Sigmoid colon (tissue), 6 donors: ENCODE measurements at regions not wholly inside any gene's neighbourhood (a gene's known extent, or its start where the extent isn't known, plus 50 kb on each side); places are given as distances from the start of the nearest gene placed in this dataset.

Experiments
- DNase-seq: peaks from one replicate; pipeline ENCODE4 v3.0.0-alpha.2; 2019
- H3K27ac ChIP-seq, 4 donors: fragments of 200-600 bp; sonication (generic); one replicate each; pipeline ENCODE4 v1.5.1; 2016 to 2019; ENCODE audit warnings: mild to moderate bottlenecking in 1 of 4
- H3K27me3 ChIP-seq, 3 donors: fragments of 200-600 bp; sonication (generic); one replicate each; pipeline ENCODE4 v1.5.1; 2019; ENCODE audit warnings: mild to moderate bottlenecking in 1 of 3
- H3K36me3 ChIP-seq, 4 donors: fragments of 200-600 bp; sonication (generic); one replicate each; pipeline ENCODE4 v1.5.1; 2016 to 2019
- H3K4me1 ChIP-seq, 4 donors: fragments of 200-600 bp; sonication (generic); one replicate each; pipeline ENCODE4 v1.5.1; 2017 to 2019
- H3K4me3 ChIP-seq, 4 donors: fragments of 200-600 bp; sonication (generic); one replicate each; pipeline ENCODE4 v1.5.1; 2017 to 2019; ENCODE audit warnings: mild to moderate bottlenecking in 2 of 4, moderate library complexity in 1 of 4
- H3K9me3 ChIP-seq, 4 donors: fragments of 200-600 bp in 3 of 4; sonication (generic) in 3 of 4; one replicate each; pipeline versions ENCODE4 v1.5.1 to v1.6.1; 2013 to 2019
- EP300 ChIP-seq, 4 donors: sonication (generic); formaldehyde crosslinking; IDR thresholded peaks; one replicate each; pipeline ENCODE4 v1.6.1; 2017; ENCODE audit warnings: antibody characterized with exemption in 4 of 4
- POLR2A ChIP-seq, 2 donors: fragments of 450-650 bp; IDR thresholded peaks; one replicate each; pipeline ENCODE4 v1.6.1; 2016; ENCODE audit warnings: antibody characterized with exemption in 2 of 2, mild to moderate bottlenecking in 2 of 2, moderate library complexity in 2 of 2
- POLR2AphosphoS5 ChIP-seq, 4 donors: sonication (generic); formaldehyde crosslinking; IDR thresholded peaks; one replicate each; pipeline ENCODE4 v1.6.1; 2017; ENCODE audit warnings: antibody characterized with exemption in 4 of 4
- WGBS, 2 donors: extraction: QIAGEN DNeasy Blood & Tissue Kit; methylation state at CpG; one replicate each; pipeline ENCODE4 v1.1.7; 2013; 5-methylcytosine and 5-hydroxymethylcytosine counted together
- intact Hi-C: fragments of 100-400 bp; cut with DNase I; formaldehyde crosslinking; loops from one replicate; pipeline ENCODE4 v1.15.1; 2023
- TF ChIP-seq, protein P1 (sequence below), 4 experiments: fragments of 450-650 bp in 3 of 4; fragments of 200-600 bp in 1 of 4; IDR thresholded peaks; one replicate each; pipeline ENCODE4 v1.5.1; 2016 to 2019; ENCODE audit warnings: antibody characterized with exemption in 4 of 4, mild to moderate bottlenecking in 3 of 4, moderate library complexity in 2 of 4
- donor health status: healthy with polysubstance abuse.
- donor health status: healthy.

DNA sequence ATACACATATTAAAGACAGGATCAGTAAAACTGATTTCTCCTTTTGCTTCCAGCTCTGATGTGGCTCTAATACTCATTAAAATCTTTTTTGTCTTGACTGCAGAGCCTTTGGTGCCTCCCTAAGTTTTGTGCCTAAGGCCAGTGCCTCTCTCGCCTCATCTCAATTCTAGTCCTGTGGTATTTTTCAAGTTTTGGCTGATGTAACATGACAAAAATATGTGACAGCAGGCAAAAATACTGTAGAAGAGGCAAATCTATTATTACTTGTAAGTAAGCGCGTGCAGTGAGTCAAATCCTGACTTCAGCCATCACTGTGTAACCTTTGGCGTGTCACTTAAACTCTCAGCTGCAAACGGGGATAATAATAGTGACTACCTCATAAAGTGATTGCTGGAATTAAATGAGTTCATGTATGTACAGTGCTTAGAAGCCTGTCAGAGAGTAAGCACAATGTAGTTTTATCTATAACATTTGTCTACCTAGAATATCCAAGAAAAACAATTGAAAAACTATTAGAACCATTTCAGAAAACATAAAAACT lies 74.0 kb downstream of the MAB21L3 start:
- 69 to 70% methylated on average over 5 of the region's 5 CpGs for WGBS, 2 donors
- TF ChIP-seq POLR2AphosphoS5 (IDR thresholded peaks at IDR 0.05): no peak
- TF ChIP-seq, protein P1, sequence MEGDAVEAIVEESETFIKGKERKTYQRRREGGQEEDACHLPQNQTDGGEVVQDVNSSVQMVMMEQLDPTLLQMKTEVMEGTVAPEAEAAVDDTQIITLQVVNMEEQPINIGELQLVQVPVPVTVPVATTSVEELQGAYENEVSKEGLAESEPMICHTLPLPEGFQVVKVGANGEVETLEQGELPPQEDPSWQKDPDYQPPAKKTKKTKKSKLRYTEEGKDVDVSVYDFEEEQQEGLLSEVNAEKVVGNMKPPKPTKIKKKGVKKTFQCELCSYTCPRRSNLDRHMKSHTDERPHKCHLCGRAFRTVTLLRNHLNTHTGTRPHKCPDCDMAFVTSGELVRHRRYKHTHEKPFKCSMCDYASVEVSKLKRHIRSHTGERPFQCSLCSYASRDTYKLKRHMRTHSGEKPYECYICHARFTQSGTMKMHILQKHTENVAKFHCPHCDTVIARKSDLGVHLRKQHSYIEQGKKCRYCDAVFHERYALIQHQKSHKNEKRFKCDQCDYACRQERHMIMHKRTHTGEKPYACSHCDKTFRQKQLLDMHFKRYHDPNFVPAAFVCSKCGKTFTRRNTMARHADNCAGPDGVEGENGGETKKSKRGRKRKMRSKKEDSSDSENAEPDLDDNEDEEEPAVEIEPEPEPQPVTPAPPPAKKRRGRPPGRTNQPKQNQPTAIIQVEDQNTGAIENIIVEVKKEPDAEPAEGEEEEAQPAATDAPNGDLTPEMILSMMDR (IDR thresholded peaks at IDR 0.05): no peak
- TF ChIP-seq EP300 (IDR thresholded peaks at IDR 0.05): no peak
- TF ChIP-seq POLR2A (IDR thresholded peaks at IDR 0.05): no peak
- Histone ChIP-seq H3K4me1 (peaks cover 0 to 9% (median 0%) of the 10 kb centered on the region in 4 donors), H3K9me3 (no peaks in the 10 kb centered on the region), H3K4me3 (no peak overlapping the region), H3K27me3 (no peaks in the 10 kb centered on the region), H3K27ac (no peak overlapping the region), H3K36me3 (no peaks in the 10 kb centered on the region)
- no peak for DNase-seq
- intact Hi-C loops: no loop called here

DNA sequence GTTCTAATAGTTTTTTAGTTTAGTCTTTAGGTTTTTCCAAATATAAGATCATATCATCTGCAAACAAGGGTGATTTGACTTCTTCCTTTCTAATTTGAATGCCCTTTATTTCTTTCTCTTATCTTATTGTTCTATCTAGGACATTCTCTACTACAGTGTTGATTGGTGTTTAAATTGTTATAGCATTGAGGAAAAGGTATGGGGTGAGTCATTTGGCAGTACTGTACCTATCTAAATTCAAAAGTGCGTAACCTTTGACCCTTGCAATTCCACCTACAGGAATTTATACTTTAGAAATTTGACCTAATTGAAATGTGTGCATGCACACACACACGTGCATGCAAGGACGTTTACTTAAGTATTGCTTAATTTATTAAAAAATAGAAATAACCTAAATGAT lies 78.3 kb downstream of the MAB21L3 start:
- Histone ChIP-seq H3K36me3 (no peaks in the 10 kb centered on the region), H3K9me3 (no peaks in the 10 kb centered on the region), H3K27me3 (no peaks in the 10 kb centered on the region), H3K27ac (no peak overlapping the region), H3K4me3 (no peak overlapping the region), H3K4me1 (no peaks in the 10 kb centered on the region)
- no peak for TF ChIP-seq EP300 (IDR thresholded peaks at IDR 0.05)
- intact Hi-C loops: no loop called here
- DNase-seq: no peak
- WGBS, 2 donors: 31 to 43% methylated on average over 3 of the region's 3 CpGs

DNA sequence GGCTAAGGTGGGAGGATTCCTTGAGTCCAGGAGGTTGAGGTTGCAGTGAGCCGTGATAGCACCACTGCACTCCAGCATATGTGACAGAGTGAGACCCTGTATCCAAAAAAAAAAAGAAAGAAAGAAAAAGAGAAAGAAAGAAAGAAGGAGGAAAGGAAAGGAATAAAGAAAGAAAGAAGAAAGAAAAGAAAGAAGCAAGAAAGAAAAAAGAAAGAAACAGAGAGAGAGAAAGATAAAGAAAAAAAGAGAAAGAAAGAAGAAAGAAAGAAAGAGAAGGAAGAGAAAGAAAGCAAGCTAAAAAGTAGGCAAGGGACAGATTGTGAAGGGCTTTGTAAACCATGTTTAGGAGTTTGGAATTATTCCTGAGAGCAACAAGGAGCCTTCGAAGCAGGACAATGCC lies 80.1 kb downstream of the MAB21L3 start:
- no peaks in the 10 kb centered on the region for H3K27me3 ChIP-seq
- 95 to 96% methylated on average over 2 of the region's 2 CpGs for WGBS, 2 donors
- no peak for DNase-seq
- H3K4me3 ChIP-seq: no peak overlapping the region
- no peak overlapping the region for H3K27ac ChIP-seq
- intact Hi-C loops: no loop called here
- H3K36me3 ChIP-seq: no peaks in the 10 kb centered on the region
- TF ChIP-seq POLR2A (IDR thresholded peaks at IDR 0.05) (no peak), EP300 (IDR thresholded peaks at IDR 0.05) (no peak), POLR2AphosphoS5 (IDR thresholded peaks at IDR 0.05) (no peak)
- TF ChIP-seq, protein P1 (IDR thresholded peaks at IDR 0.05): no peak
- no peaks in the 10 kb centered on the region for H3K9me3 ChIP-seq
- no peaks in the 10 kb centered on the region for H3K4me1 ChIP-seq

DNA sequence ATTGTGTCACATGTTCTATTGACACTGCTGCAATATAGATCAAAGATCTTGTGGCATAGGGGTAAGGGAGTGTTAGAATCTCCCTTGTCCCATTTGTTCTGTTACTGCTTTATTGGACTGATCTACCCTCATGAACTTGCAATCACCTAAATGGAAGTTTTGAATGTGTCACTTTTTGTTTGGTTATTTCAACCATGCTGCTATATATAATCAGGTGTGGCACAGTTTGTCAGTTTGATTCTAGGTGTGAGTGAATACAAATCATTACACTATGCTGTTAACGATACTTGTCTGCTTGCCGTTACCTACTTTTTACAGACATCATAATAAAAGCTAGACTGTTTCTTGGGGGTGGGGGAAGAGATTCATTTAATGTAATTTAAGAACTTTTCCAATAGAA lies 82.6 kb downstream of the MAB21L3 start:
- no peak overlapping the region for H3K4me3 ChIP-seq
- intact Hi-C loops: no loop called here
- no peak for DNase-seq
- no peaks in the 10 kb centered on the region for H3K36me3 ChIP-seq
- no peaks in the 10 kb centered on the region for H3K4me1 ChIP-seq
- H3K27me3 ChIP-seq: no peaks in the 10 kb centered on the region
- no peaks in the 10 kb centered on the region for H3K9me3 ChIP-seq
- WGBS, 2 donors: 23 to 64% methylated on average over 2 of the region's 2 CpGs
- no peak for TF ChIP-seq EP300 (IDR thresholded peaks at IDR 0.05)
- TF ChIP-seq POLR2A (IDR thresholded peaks at IDR 0.05): no peak
- no peak overlapping the region for H3K27ac ChIP-seq

DNA sequence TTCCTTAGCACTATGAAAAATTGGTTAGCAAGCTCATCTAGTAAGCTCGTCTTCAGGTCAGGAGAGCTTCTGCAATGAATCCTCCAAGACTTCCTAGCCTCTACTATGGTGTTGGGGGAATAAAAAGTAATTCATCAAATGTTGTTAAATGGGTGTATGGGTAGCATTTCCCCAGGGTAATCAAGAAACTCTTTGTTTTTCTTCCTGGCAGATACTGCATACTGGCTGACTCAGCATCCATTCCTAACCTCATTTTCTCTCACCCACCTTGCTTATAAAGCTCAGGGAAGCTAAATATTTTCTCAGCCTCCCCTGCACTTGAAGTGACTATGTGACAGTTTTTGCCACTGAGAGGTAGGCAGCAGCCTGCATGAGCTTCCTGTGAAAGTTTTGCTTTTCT lies 83.4 kb downstream of the MAB21L3 start:
- DNase-seq: no peak
- intact Hi-C loops: no loop called here
- H3K27me3 ChIP-seq: no peaks in the 10 kb centered on the region
- no peak overlapping the region for H3K27ac ChIP-seq
- no peak for TF ChIP-seq POLR2A (IDR thresholded peaks at IDR 0.05)
- TF ChIP-seq, protein P1 (IDR thresholded peaks at IDR 0.05): no peak
- no peak for TF ChIP-seq EP300 (IDR thresholded peaks at IDR 0.05)
- no peak for TF ChIP-seq POLR2AphosphoS5 (IDR thresholded peaks at IDR 0.05)
- no peaks in the 10 kb centered on the region for H3K4me1 ChIP-seq
- no peaks in the 10 kb centered on the region for H3K36me3 ChIP-seq
- 21 to 67% methylated on average over 1 of the region's 1 CpG for WGBS, 2 donors
- no peak overlapping the region for H3K4me3 ChIP-seq
- no peaks in the 10 kb centered on the region for H3K9me3 ChIP-seq
